HepG2 (cell line): ENCODE measurements at regions not wholly inside any gene's neighbourhood (a gene's known extent, or its start where the extent isn't known, plus 50 kb on each side); places are given as distances from the start of the nearest gene placed in this dataset.

Experiments used
- ATAC-seq: fragments of 200-7000 bp; cut with Tn5 transposase; 3 replicates; pipeline ENCODE4 v1.9.1; 2020; ENCODE audit warnings: mild to moderate bottlenecking, moderate library complexity
- BruUV-seq: library from RNA; stranded (reverse); fragments of 400-500 nt; replicated peaks from 2 replicates; lab custom pipeline; 2021; lab: Mats Ljungman, UMichigan
- CTCF ChIA-PET: fragments of 300-600 bp; formaldehyde crosslinking; extraction: SDS; loops from one replicate; lab custom pipeline; 2021; ENCODE audit warnings: low total read pairs, inconsistent platforms, low intra/inter-chr PET ratio; lab: Yijun Ruan, JAX
- POLR2A ChIA-PET: fragments of 350-600 bp; sonication (Branson Sonifier 250); formaldehyde crosslinking; loops from one replicate; lab custom pipeline; 2020; ENCODE audit warnings: antibody characterized with exemption, inconsistent platforms; lab: Yijun Ruan, JAX
- DNase-seq: peaks from one replicate; pipeline ENCODE4 v3.0.0-alpha.2; 2015; ENCODE audit warnings: low spot score
- FAIRE-seq: peaks from 3 replicates; lab custom pipeline; 2011; peaks lifted over from hg19 to GRCh38; lab: Jason Lieb, UNC
- H2AFZ ChIP-seq: one replicate; pipeline ENCODE4 v1.6.1; 2011; ENCODE audit warnings: low read length, inconsistent platforms
- H3K27ac ChIP-seq: fragments of 300-600 bp; 3 replicates; pipeline ENCODE4 v1.8.0; 2011; ENCODE audit warnings: mixed run types, mild to moderate bottlenecking, mixed read lengths, low read length, inconsistent platforms; ENCODE audit not compliant: insufficient read depth; ENCODE audit errors: extremely low read length
- H3K27me3 ChIP-seq, 2 experiments: fragments of 200-600 bp in 1 of 2; 2 replicates in 1 of 2; 3 replicates in 1 of 2; pipeline versions ENCODE4 v1.6.0 to v1.8.0; 2011; ENCODE audit warnings: low read length in 2 of 2, mild to moderate bottlenecking in 2 of 2, moderate library complexity in 2 of 2, inconsistent platforms in 1 of 2; ENCODE audit not compliant: insufficient read depth in 2 of 2, control insufficient read depth in 1 of 2
- H3K36me3 ChIP-seq, 2 experiments: fragments of 200-600 bp in 1 of 2; replicated peaks in 1 of 2; 2 replicates in 1 of 2; 3 replicates in 1 of 2; pipeline versions ENCODE4 v1.5.1 to v1.8.0; 2011; ENCODE audit warnings: low read length in 2 of 2, inconsistent platforms in 1 of 2; ENCODE audit not compliant: insufficient read depth in 2 of 2, control insufficient read depth in 1 of 2
- H3K4me1 ChIP-seq: 2 replicates; pipeline ENCODE4 v1.5.1; 2012; ENCODE audit warnings: low read length, inconsistent platforms; ENCODE audit not compliant: insufficient read depth
- H3K4me2 ChIP-seq: 2 replicates; pipeline ENCODE4 v1.6.0; 2011; ENCODE audit warnings: low read depth, low read length, inconsistent platforms
- H3K4me3 ChIP-seq, 3 experiments: fragments of 200-600 bp in 1 of 3; sonication (generic), shearing (Covaris generic) in 1 of 3; replicated peaks in 1 of 3; 2 replicates each; pipeline ENCODE4 v1.5.1; 2011 to 2016; ENCODE audit warnings: low read length in 3 of 3, inconsistent platforms in 2 of 3, low read depth in 2 of 3, mild to moderate bottlenecking in 2 of 3, control low read depth in 1 of 3, mixed read lengths in 1 of 3; ENCODE audit not compliant: insufficient read depth in 1 of 3
- H3K79me2 ChIP-seq: one replicate; pipeline ENCODE4 v1.6.1; 2011; ENCODE audit warnings: low read length, inconsistent platforms; ENCODE audit not compliant: insufficient read depth
- H3K9ac ChIP-seq: 2 replicates; pipeline ENCODE4 v1.6.0; 2011; ENCODE audit warnings: mild to moderate bottlenecking, low read depth, low read length, inconsistent platforms; ENCODE audit not compliant: insufficient read depth
- H3K9me3 ChIP-seq: 2 replicates; pipeline ENCODE4 v1.5.1; 2012; ENCODE audit warnings: mild to moderate bottlenecking, low read length
- H4K20me1 ChIP-seq: 2 replicates; pipeline ENCODE4 v1.6.0; 2011; ENCODE audit warnings: inconsistent platforms, mild to moderate bottlenecking, low read length, moderate library complexity; ENCODE audit not compliant: insufficient read depth
- ZNF274 ChIP-seq: sonication (generic); formaldehyde crosslinking; IDR thresholded peaks from 2 replicates; pipeline ENCODE4 v1.5.1; 2020; ENCODE audit warnings: mild to moderate bottlenecking, missing genetic modification reagents
- WGBS: methylation state at CpG from one replicate; pipeline ENCODE4 v1.1.6; 2017; ENCODE audit warnings: low lambda C conversion rate; 5-methylcytosine and 5-hydroxymethylcytosine counted together
- in situ Hi-C: cut with HindIII; loops from 2 replicates; pipeline ENCODE4 v1.10.0; 2017; ENCODE audit warnings: low pct_unique_long_range_greater_than_20kb; ENCODE audit not compliant: extremely low pct_ligation_motif_present
- intact Hi-C: fragments of 100-400 bp; cut with micrococcal nuclease; formaldehyde crosslinking; loops from one replicate; pipeline ENCODE4 v1.10.0; 2022; ENCODE audit not compliant: unreplicated experiment
- TF ChIP-seq, protein P1 (sequence below): sonication (generic); formaldehyde crosslinking; IDR thresholded peaks from 2 replicates; pipeline ENCODE4 v1.5.1; 2020; ENCODE audit warnings: mild to moderate bottlenecking, missing genetic modification reagents, moderate library complexity
- TF ChIP-seq, protein P2 (sequence below): sonication (generic); formaldehyde crosslinking; IDR thresholded peaks from 2 replicates; pipeline ENCODE4 v1.8.0; 2022; ENCODE audit warnings: missing genetic modification reagents, mild to moderate bottlenecking, moderate library complexity, borderline replicate concordance

DNA sequence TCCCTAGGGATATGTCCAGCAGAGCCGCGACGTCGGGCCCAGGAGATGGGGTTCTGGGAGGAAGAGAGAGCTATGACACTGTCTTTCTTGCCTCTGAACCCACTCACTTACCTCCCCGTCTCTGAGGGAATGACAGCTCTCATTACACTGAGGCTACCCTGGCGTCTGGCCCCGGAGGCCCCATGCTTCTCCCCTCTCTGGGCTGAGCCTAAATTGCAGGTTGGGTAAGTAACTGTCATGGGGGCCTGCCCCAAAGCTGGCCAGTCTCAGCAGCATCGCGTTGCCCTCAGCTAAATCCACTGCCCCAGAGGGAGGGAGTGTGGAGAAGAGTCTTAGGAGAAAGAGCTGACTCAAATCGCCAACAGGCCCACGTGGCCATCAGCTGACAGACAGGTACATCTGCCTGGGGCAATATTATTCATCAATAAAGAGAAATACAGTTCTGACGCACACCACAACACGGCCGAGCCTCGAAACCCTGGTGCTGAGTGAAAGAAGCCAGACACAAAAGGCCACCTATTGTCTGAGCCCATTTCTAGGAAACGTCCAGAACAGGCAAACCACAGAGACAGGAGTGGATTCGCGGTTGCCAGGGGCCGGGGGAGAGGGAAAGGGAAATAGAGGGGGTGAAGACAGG is 156.4 kb downstream of the C16orf95 start:
- DNase-seq (no peak), FAIRE-seq (no peak), ATAC-seq (no peak; the same call in 2 of the 3 replicates)
- H3K4me2 ChIP-seq, result no peak overlapping the region
- CTCF ChIA-PET, result no interaction called here
- intact Hi-C loops, result no loop called here
- TF ChIP-seq, protein P1, sequence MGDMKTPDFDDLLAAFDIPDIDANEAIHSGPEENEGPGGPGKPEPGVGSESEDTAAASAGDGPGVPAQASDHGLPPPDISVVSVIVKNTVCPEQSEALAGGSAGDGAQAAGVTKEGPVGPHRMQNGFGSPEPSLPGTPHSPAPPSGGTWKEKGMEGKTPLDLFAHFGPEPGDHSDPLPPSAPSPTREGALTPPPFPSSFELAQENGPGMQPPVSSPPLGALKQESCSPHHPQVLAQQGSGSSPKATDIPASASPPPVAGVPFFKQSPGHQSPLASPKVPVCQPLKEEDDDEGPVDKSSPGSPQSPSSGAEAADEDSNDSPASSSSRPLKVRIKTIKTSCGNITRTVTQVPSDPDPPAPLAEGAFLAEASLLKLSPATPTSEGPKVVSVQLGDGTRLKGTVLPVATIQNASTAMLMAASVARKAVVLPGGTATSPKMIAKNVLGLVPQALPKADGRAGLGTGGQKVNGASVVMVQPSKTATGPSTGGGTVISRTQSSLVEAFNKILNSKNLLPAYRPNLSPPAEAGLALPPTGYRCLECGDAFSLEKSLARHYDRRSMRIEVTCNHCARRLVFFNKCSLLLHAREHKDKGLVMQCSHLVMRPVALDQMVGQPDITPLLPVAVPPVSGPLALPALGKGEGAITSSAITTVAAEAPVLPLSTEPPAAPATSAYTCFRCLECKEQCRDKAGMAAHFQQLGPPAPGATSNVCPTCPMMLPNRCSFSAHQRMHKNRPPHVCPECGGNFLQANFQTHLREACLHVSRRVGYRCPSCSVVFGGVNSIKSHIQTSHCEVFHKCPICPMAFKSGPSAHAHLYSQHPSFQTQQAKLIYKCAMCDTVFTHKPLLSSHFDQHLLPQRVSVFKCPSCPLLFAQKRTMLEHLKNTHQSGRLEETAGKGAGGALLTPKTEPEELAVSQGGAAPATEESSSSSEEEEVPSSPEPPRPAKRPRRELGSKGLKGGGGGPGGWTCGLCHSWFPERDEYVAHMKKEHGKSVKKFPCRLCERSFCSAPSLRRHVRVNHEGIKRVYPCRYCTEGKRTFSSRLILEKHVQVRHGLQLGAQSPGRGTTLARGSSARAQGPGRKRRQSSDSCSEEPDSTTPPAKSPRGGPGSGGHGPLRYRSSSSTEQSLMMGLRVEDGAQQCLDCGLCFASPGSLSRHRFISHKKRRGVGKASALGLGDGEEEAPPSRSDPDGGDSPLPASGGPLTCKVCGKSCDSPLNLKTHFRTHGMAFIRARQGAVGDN (CRISPR knock-in tag), result 0 out of 2 replicates have a peak, but pooled peaks have one; percentile 7
- TF ChIP-seq ZNF274, result no peak
- TF ChIP-seq, protein P2, sequence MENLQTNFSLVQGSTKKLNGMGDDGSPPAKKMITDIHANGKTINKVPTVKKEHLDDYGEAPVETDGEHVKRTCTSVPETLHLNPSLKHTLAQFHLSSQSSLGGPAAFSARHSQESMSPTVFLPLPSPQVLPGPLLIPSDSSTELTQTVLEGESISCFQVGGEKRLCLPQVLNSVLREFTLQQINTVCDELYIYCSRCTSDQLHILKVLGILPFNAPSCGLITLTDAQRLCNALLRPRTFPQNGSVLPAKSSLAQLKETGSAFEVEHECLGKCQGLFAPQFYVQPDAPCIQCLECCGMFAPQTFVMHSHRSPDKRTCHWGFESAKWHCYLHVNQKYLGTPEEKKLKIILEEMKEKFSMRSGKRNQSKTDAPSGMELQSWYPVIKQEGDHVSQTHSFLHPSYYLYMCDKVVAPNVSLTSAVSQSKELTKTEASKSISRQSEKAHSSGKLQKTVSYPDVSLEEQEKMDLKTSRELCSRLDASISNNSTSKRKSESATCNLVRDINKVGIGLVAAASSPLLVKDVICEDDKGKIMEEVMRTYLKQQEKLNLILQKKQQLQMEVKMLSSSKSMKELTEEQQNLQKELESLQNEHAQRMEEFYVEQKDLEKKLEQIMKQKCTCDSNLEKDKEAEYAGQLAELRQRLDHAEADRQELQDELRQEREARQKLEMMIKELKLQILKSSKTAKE (CRISPR knock-in tag), result 0 out of 2 replicates have a peak, but pooled peaks have one; percentile 16
- H3K36me3 ChIP-seq, result no peaks in the 10 kb centered on the region
- H4K20me1 ChIP-seq, result no peaks in the 10 kb centered on the region
- H3K9me3 ChIP-seq, result no peaks in the 10 kb centered on the region
- no peak overlapping the region for H3K4me3 ChIP-seq
- in situ Hi-C loops, result no loop called here
- BruUV-seq, result no TSS peak
- peaks cover 4 to 24% of the 10 kb centered on the region in 2 experiments for H3K27me3 ChIP-seq
- H3K9ac ChIP-seq, result no peak overlapping the region
- no peaks in the 10 kb centered on the region for H3K79me2 ChIP-seq
- H2AFZ ChIP-seq, result no peak overlapping the region
- 37% methylated on average over 19 of the region's 19 CpGs for WGBS
- POLR2A ChIA-PET, result no interaction called here
- H3K27ac ChIP-seq, result no peak overlapping the region
- no peaks in the 10 kb centered on the region for H3K4me1 ChIP-seq
